WTC11 (cell line): ENCODE measurements at regions not wholly inside any gene's neighbourhood (a gene's known extent, or its start where the extent isn't known, plus 50 kb on each side); places are given as distances from the start of the nearest gene placed in this dataset.
A peak's percentile ranks its signal among the peaks of the same experiment; 100 is the strongest.

Experiments
- ATAC-seq: fragments of 200-7000 bp; cut with Tn5 transposase; 2 replicates; pipeline ENCODE4 v1.10.0; 2021; ENCODE audit warnings: mild to moderate bottlenecking, moderate library complexity
- CTCF ChIA-PET: fragments of 300-600 bp; sonication (Branson Sonifier 250); formaldehyde crosslinking; loops from one replicate; lab custom pipeline; 2021; ENCODE audit warnings: antibody characterized with exemption; lab: Charles Lee
- POLR2A ChIA-PET: fragments of 350-600 bp; sonication (Branson Sonifier 250); formaldehyde crosslinking; loops from one replicate; lab custom pipeline; 2021; ENCODE audit warnings: antibody characterized with exemption; lab: Charles Lee
- DNase-seq: peaks from one replicate; pipeline ENCODE4 v3.0.0; 2021; ENCODE audit warnings: low spot score
- H3K27ac Mint-ChIP-seq: 2 replicates; pipeline ENCODE4 v1.8.0; 2021; ENCODE audit warnings: mixed read lengths
- H3K27me3 Mint-ChIP-seq: 2 replicates; pipeline ENCODE4 v1.8.0; 2021; ENCODE audit warnings: low read depth, mild to moderate bottlenecking, moderate library complexity, mixed read lengths
- H3K36me3 Mint-ChIP-seq: 2 replicates; pipeline ENCODE4 v1.8.0; 2021; ENCODE audit warnings: mixed read lengths
- H3K4me1 Mint-ChIP-seq: 2 replicates; pipeline ENCODE4 v1.8.0; 2022; ENCODE audit warnings: mixed read lengths
- H3K4me3 Mint-ChIP-seq: 2 replicates; pipeline ENCODE4 v1.8.0; 2021; ENCODE audit warnings: mild to moderate bottlenecking, moderate library complexity, mixed read lengths
- H3K9me3 Mint-ChIP-seq: 2 replicates; pipeline ENCODE4 v1.8.0; 2021; ENCODE audit warnings: mixed read lengths
- AR ChIP-seq: fragments of 250-450 bp; sonication (Bioruptor Pico); IDR thresholded peaks from 2 replicates; pipeline ENCODE4 v1.9.0; 2021; ENCODE audit warnings: mild to moderate bottlenecking
- E2F4 ChIP-seq: sonication (generic); formaldehyde crosslinking; IDR thresholded peaks from 2 replicates; pipeline ENCODE4 v1.8.1; 2022; ENCODE audit warnings: low read depth, mild to moderate bottlenecking, moderate library complexity, missing genetic modification reagents, borderline replicate concordance
- FOXP1 ChIP-seq: sonication (generic); formaldehyde crosslinking; IDR thresholded peaks from 2 replicates; pipeline ENCODE4 v1.8.0; 2022; ENCODE audit warnings: missing genetic modification reagents, mild to moderate bottlenecking, moderate library complexity, borderline replicate concordance
- GABPB1 ChIP-seq: sonication (generic); formaldehyde crosslinking; IDR thresholded peaks from 2 replicates; pipeline ENCODE4 v1.8.1; 2023; ENCODE audit warnings: mild to moderate bottlenecking, missing genetic modification reagents
- GTF2I ChIP-seq: fragments of 250-450 bp; sonication (Bioruptor Pico); conservative IDR thresholded peaks from 2 replicates; pipeline ENCODE4 v1.4.0; 2021; ENCODE audit warnings: mild to moderate bottlenecking
- HMGA2 ChIP-seq: fragments of 250-450 bp; sonication (Bioruptor Pico); IDR thresholded peaks from 2 replicates; pipeline ENCODE4 v1.4.0; 2021; ENCODE audit warnings: mild to moderate bottlenecking, moderate library complexity
- MXD4 ChIP-seq: fragments of 250-450 bp; sonication (Bioruptor Pico); IDR thresholded peaks from 2 replicates; pipeline ENCODE4 v1.8.0; 2021; ENCODE audit warnings: mild to moderate bottlenecking, moderate library complexity, borderline replicate concordance
- MYBL2 ChIP-seq: sonication (generic); formaldehyde crosslinking; IDR thresholded peaks from 2 replicates; pipeline ENCODE4 v1.8.1; 2023; ENCODE audit warnings: mild to moderate bottlenecking, moderate library complexity, missing genetic modification reagents
- NFE2L1 ChIP-seq: sonication (generic); formaldehyde crosslinking; IDR thresholded peaks from 2 replicates; pipeline ENCODE4 v1.8.1; 2023; ENCODE audit warnings: missing genetic modification reagents
- NFYB ChIP-seq: sonication (generic); formaldehyde crosslinking; conservative IDR thresholded peaks from 2 replicates; pipeline ENCODE4 v1.8.0; 2022; ENCODE audit warnings: low read depth, missing genetic modification reagents
- NR3C1 ChIP-seq: sonication (generic); formaldehyde crosslinking; conservative IDR thresholded peaks from 2 replicates; pipeline ENCODE4 v1.8.1; 2023; ENCODE audit warnings: low read depth, mild to moderate bottlenecking, missing genetic modification reagents
- OVOL2 ChIP-seq: fragments of 250-450 bp; sonication (Bioruptor Pico); IDR thresholded peaks from 2 replicates; pipeline ENCODE4 v1.9.0; 2021; ENCODE audit warnings: mild to moderate bottlenecking, borderline replicate concordance
- SMAD3 ChIP-seq: sonication (generic); formaldehyde crosslinking; IDR thresholded peaks from 2 replicates; pipeline ENCODE4 v1.8.0; 2022; ENCODE audit warnings: missing genetic modification reagents, mild to moderate bottlenecking, borderline replicate concordance
- TCF7 ChIP-seq: sonication (generic); formaldehyde crosslinking; IDR thresholded peaks from 2 replicates; pipeline ENCODE4 v1.8.0; 2022; ENCODE audit warnings: mild to moderate bottlenecking, low read depth, missing genetic modification reagents, moderate library complexity
- USF1 ChIP-seq: sonication (generic); formaldehyde crosslinking; IDR thresholded peaks from 2 replicates; pipeline ENCODE4 v1.8.0; 2022; ENCODE audit warnings: mild to moderate bottlenecking, missing genetic modification reagents
- ZNF232 ChIP-seq: sonication (generic); formaldehyde crosslinking; IDR thresholded peaks from 2 replicates; pipeline ENCODE4 v1.8.0; 2022; ENCODE audit warnings: mild to moderate bottlenecking, missing genetic modification reagents
- ZNF281 ChIP-seq: sonication (generic); formaldehyde crosslinking; IDR thresholded peaks from 2 replicates; pipeline ENCODE4 v1.8.0; 2023; ENCODE audit warnings: mild to moderate bottlenecking, missing genetic modification reagents
- ZNF396 ChIP-seq: fragments of 250-450 bp; sonication (Bioruptor Pico); IDR thresholded peaks from 2 replicates; pipeline ENCODE4 v1.8.0; 2021; ENCODE audit warnings: mild to moderate bottlenecking, moderate library complexity, borderline replicate concordance
- ZNF512 ChIP-seq: sonication (generic); formaldehyde crosslinking; IDR thresholded peaks from 2 replicates; pipeline ENCODE4 v1.8.1; 2022; ENCODE audit warnings: missing genetic modification reagents, borderline replicate concordance

- no peak for TF ChIP-seq ZNF512 (CRISPR knock-in tag)
- no peak for TF ChIP-seq MXD4 (CRISPR knock-in tag)
- TF ChIP-seq OVOL2 (CRISPR knock-in tag) = no peak
- TF ChIP-seq ZNF281 = no peak
- no peak for TF ChIP-seq NR3C1 (CRISPR knock-in tag)
- TF ChIP-seq HMGA2 (CRISPR knock-in tag) = no peak
- no peak for TF ChIP-seq ZNF232 (CRISPR knock-in tag)
Measured at GRCh38 chr10:21134645-21135022, 237.5 kb upstream of the NEBL start (continued).

- CTCF ChIA-PET = no interaction called here
- no peak for TF ChIP-seq GTF2I (CRISPR knock-in tag)
- TF ChIP-seq, all 79 proteins: peak for 0
- Mint-ChIP-seq H3K4me1 (peaks cover 20% of the 10 kb centered on the region), H3K9me3 (peaks cover 6% of the 10 kb centered on the region; the same call in 1 of the 2 replicates), H3K4me3 (no peak overlapping the region), H3K27me3 (no peaks in the 10 kb centered on the region), H3K36me3 (no peaks in the 10 kb centered on the region), H3K27ac (no peak overlapping the region)
- DNase-seq (no peak), ATAC-seq (no peak)
- POLR2A ChIA-PET = no interaction called here
Measured at GRCh38 chr10:21130683-21131442, 233.8 kb upstream of the NEBL start.

GRCh38 chr10:21130108-21130507, 233.0 kb upstream of the NEBL start:
- Mint-ChIP-seq H3K9me3 (peaks cover 6% of the 10 kb centered on the region; the same call in 1 of the 2 replicates), H3K4me3 (no peak overlapping the region), H3K36me3 (no peaks in the 10 kb centered on the region), H3K27me3 (no peaks in the 10 kb centered on the region), H3K27ac (no peak overlapping the region; the same call in 1 of the 2 replicates), H3K4me1 (peaks cover 19% of the 10 kb centered on the region)
- ATAC-seq = peak; percentile 26; the same call in 1 of the 2 replicates
- CTCF ChIA-PET = no interaction called here
- POLR2A ChIA-PET = no interaction called here
- DNase-seq = no peak
- TF ChIP-seq MYBL2 (CRISPR knock-in tag) (no peak), ZNF232 (CRISPR knock-in tag) (no peak), ZNF396 (CRISPR knock-in tag) (no peak)

GRCh38 chr10:21125471-21126228, 228.5 kb upstream of the NEBL start:
- Mint-ChIP-seq H3K9me3 (peaks cover 6% of the 10 kb centered on the region; the same call in 1 of the 2 replicates), H3K36me3 (no peaks in the 10 kb centered on the region), H3K27me3 (no peaks in the 10 kb centered on the region), H3K4me1 (peaks cover 10% of the 10 kb centered on the region), H3K4me3 (no peak overlapping the region), H3K27ac (no peak overlapping the region)
- ChIA-PET CTCF (interaction anchor here (0.8 kb wide), 1 partner anchor 153 kb away, joined by 3 read pairs; no protein-coding TSS in a partner anchor), POLR2A (no interaction called here)
- no peak for DNase-seq
- no peak for ATAC-seq
- TF ChIP-seq GTF2I (CRISPR knock-in tag) = no peak
- no peak for TF ChIP-seq E2F4 (CRISPR knock-in tag)
- TF ChIP-seq TCF7 = no peak
- no peak for TF ChIP-seq NR3C1 (CRISPR knock-in tag)
- TF ChIP-seq NFE2L1 = no peak
- TF ChIP-seq USF1 (CRISPR knock-in tag) = no peak
- no peak for TF ChIP-seq FOXP1 (CRISPR knock-in tag)
- TF ChIP-seq GABPB1 (CRISPR knock-in tag) = no peak
- TF ChIP-seq SMAD3 = no peak
- TF ChIP-seq NFYB (CRISPR knock-in tag) = no peak
- TF ChIP-seq AR (CRISPR knock-in tag) = no peak
